HG03469 (cell line): ENCODE measurements at regions not wholly inside any gene's neighbourhood (a gene's known extent, or its start where the extent isn't known, plus 50 kb on each side); places are given as distances from the start of the nearest gene placed in this dataset.
"Not testable (repeated sequence)": the region's sequence is repeated elsewhere in the genome, so short reads cannot be mapped to it uniquely, and the experiment has no call there.

Source experiments
- ATAC-seq: cut with Tn5 transposase; IDR thresholded peaks from one replicate; pipeline ENCODE4 v1.9.1; 2021; ENCODE audit warnings: mild to moderate bottlenecking, moderate library complexity, moderate number of reproducible peaks; ENCODE audit not compliant: unreplicated experiment

DNA sequence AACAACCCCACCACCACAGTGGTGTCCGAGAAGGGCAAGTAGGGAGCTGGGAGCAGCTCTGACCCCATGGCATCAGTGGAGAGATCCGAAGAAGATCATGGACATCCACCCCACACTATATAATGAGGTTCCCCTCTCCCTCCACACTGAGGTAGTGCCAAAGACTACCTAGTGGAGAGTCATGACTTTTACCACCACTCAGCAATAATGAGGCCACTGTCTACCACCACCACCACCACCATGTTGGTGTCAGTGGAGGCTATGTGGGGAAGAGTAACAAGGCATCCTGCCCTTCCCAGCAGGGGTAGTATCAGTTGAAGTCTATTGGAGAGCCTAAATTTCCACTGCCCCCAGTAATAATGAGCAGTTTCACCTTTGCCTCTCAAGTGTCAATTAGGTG is 321.7 kb upstream of the ZC3H15 start:
- no peak for ATAC-seq

DNA sequence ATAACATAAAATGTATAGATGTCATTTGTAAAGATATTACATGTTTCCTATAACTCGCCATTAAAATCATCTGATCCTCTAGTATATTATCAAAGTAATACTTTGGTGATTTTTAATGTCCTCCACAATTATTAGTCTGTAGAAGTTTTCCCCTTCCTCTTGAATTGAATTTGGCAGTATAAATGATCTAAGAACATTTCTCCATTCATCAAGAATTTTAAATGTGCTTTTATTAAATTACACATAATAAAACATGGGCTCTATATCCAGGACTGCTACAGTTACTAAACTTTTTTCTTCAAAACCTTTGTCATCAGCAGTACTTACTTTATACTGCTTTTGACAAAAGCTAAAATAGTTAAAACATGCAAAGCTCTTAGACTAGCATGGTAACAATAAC is 315.4 kb upstream of the ZC3H15 start:
- ATAC-seq, result no peak

DNA sequence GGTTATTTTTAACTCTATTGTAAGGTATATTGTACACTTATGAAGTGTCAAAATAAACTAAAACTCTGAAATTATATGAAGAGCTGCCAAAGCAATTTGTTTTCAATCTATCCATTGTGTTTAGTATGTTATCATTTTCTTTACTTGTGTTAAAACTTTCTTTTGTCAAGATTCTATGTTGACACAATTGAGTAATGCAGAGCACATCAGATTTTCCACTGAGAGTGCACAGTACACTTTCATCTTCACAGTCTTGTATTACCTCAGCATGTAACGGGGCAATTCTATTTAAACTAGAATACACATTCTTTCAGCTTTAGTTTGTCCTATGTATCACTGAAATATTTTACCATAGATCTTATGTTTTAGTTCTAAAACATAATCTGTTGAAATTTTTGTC is 304.4 kb upstream of the ZC3H15 start:
- no peak for ATAC-seq

DNA sequence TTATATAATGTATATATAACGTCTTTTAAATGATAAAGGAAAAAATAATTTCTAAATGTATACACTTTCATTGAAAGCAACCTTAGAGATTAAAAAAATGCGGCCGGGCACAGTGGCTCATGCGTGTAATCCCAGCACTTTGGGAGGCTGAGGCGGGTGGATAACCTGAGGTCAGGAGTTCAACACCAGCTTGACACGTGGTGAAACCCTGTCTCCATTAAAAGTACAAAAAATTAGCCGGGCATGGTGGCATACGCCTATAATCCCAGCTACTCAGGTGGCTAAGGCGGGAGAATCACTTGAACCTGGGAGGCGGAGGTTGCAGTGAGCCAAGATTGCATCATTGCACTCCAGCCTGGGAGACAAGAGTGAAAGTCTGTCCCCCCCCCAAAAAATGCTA is 303.7 kb upstream of the ZC3H15 start:
- not testable (repeated sequence) for ATAC-seq

DNA sequence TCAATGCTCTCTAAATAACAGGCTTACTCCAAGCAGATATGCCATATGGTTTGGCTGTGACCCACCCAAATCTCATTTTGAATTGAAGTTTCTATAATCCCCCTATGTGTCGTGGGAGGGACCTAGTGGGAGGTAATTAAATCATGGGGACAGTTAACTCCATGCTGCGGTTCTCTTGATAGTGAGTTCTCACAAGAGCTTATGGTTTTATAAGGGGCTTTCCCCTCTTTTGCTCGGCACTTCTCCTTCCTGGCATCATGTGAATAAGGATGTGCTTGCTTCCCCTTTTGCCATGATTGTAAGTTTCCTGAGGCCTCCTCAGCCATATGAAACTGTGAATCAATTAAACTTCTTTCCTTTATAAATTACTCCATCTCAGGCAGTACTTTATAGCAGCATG is 302.7 kb upstream of the ZC3H15 start:
- no peak for ATAC-seq

DNA sequence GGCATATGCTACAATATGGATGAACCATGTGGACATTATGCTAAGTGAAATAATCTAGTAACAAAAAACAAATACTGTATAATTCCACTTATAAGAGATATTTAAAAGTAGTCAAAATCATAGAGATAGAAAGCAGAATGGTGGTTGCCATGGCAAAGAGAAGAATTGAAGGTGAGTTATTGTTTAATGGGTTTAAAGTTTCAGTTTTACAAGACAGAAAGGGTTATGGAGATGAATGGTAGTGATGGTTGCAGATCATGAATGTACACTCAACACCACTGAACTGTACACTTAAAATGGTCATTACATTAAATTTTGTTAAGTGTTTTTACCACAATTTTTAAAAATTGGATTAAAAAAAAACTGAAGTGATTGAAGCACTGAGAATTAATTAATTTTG is 298.2 kb upstream of the ZC3H15 start:
- no peak for ATAC-seq

DNA sequence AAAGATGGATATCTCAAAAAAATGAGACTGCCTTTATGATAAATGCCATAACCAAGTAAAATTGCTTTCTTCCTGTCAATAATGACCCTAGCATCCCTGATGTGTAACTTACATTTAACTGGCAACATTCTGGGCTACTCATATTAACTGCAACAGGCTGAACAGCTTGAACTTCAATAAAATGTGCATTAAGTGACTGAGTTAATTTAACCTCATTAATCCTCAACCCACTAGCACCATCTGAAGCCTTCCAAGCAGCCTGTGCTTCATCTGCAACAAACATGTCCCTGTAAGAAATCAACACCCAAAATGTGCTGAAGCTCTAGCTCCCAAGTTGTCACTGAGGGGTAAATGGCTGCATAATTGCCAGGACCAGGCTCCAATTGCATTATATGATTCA is 296.2 kb upstream of the ZC3H15 start:
- ATAC-seq, result no peak

DNA sequence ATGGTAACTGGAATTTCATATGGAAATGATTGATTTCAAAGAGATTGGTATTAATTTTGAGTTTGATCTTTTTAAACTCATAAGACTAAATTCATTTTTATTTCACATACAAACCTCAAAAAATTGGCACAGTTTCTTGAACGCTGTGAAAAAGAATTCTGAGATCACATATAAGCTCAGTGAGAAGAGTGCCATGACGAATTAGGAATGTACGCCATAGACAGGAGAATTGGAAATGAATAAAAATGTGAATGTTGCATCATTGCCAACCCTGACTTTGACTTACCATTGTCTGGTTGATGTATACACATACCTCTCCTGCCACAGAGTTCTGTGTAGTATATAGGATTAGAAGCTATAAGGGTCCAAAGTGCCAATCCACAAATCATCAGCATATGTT is 290.4 kb upstream of the ZC3H15 start:
- ATAC-seq, result no peak

DNA sequence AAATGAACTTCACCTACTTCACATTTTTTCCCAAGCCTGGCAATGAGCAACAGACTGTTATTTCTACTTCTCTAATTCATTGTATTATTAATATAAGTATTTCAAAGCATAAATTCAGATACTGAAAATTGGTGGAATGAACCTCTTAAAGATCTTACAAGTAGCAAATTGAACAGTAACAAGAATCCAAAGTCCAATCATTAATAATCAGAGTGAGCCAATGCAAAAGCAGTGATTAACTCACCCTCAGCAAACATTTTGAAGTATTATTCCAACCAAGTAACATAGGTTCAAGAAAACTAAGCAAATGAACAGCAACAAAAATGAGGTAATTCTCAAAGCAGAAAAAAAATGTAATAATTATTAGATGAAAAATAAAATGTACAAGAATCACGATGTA is 288.1 kb upstream of the ZC3H15 start:
- no peak for ATAC-seq

DNA sequence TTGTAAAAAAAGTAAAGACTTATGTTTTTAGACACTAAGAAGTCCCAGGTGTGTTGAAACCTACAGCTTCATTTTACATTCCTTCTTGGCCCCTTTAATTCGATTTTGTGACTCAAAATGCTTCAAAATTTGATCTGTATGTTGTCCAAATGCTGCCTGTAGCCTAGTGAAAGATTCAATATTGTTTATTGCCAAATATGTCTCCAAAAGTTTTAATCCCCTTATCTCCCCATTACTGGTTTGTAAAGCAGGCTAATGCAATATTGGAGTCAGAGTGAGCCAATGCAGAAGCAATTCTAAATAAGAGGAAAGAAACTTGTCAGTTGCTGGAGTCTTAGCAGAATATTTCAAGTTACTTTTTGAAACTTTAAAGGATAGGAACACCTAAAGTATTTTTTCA is 287.0 kb upstream of the ZC3H15 start:
- ATAC-seq, result no peak

DNA sequence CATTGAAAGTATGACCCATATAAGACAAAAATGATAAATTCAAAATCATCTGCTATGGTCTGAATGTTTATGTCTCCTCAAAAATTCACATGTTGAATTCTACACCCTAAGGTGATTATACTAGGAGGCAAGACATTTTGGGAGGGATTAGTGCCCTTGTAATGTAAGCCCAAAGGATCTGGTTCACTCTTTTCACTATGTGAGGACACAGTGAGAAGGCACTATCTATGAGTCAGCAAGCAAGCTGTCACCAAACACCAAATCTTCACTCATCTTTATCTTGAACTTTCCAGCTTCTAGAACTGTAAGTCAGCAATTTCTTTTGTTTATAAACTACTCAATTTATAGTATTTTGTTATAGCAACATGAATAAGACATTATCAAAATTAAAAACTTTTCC is 284.7 kb upstream of the ZC3H15 start:
- ATAC-seq, result no peak

DNA sequence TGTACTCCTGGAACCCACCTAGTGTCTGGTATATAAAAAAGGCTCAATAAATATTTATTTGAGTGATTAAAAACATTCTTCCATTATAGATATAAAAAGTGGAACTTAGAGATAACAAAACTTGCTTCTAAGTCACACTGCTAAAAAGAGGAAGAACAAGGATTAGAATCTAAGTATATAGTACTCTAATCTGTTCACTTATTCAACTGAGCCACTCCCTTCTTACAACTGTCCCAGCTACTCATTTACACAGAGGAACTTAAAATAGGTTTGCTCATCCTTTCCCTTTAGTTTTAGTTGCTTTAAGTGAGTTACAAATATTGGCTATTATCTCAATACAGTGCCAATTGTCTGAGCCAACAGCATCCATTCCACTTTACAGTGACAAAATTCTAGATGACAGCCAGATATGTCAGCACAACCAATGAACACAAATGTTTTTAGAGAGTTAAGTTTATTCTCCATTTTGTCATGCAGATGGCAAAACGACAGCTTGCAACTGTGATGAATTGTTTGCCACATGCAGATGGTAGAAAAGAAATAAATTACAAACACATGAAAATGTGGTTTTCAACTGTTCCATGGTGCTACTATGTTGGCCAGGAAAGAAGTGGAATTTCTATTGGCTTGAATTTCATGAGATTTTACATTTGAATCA is 280.7 kb upstream of the ZC3H15 start:
- no peak for ATAC-seq

DNA sequence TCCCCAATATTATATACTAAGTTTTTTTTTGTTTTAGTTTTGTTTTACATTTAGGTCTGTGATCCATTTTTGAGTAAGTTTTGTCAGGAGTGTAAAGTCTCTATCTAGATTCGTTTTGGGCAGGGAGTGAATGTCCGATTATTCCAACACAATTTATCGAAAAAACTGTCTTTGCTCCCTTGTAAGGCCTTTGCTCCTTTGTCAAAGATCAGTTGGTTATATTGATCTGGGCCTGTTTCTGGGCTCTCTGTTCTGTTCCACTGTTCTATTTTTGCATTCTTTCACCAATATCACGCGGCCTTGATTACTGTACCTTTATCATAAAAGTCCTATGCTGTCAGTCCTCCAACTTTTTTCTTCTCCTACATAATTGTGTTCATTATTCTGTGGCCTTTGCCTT is 276.5 kb upstream of the ZC3H15 start:
- no peak for ATAC-seq

DNA sequence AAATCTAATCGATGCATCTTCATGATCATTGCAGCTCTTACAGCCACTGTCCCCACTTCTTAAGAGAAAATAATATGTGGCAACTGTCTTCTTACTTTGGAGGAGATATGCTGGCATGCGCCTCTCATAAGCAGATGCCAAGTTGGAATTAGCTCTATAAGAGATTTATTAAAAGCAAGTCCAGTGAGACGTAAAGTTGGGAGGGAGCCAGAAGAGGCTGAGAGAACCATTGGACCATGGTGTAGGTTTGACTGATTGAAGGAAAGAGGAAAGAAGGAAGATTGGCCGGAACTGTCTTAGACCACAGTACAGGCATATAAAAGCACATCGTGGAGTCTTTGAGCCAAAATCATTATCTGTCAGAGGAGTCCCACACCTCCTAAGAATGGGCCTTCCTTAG is 265.7 kb upstream of the ZC3H15 start:
- ATAC-seq, result no peak

DNA sequence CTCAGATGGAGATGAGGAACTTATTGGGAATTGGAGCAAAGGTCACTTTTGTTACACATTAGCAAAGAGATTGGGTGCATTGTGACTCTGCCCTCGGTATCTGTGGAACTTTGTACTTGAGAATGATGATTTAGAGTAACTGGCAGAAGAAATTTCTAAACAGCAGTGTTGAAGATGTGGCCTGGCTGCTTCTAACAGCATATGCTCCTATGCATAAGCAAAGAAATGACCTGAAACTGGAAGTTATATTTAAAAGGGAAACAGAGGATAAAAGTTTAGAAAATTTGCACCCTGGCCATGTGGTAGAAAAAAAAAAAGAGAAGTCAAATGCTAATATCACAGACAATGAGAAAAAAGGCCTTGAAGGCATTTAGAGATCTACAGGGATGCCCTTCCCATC is 256.8 kb upstream of the ZC3H15 start:
- ATAC-seq, result no peak

DNA sequence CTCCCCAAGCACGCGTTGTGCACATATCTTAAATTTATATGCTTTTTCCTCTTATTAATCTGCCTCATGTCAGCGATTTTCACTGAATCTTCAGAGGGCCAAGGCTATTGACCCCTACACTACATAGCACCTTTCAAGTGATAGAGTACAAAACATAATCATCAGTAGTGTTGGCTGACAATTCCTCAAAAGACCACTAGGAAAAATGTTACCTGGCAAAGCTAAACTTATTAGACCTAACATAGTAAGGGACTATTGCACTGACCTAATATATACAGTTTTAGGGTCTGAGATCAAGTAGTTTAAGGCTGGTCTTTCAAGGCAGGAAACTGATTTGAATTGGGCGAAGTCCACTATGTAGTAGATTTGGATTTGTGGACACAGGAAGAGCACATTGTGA is 244.2 kb upstream of the ZC3H15 start:
- ATAC-seq, result no peak

DNA sequence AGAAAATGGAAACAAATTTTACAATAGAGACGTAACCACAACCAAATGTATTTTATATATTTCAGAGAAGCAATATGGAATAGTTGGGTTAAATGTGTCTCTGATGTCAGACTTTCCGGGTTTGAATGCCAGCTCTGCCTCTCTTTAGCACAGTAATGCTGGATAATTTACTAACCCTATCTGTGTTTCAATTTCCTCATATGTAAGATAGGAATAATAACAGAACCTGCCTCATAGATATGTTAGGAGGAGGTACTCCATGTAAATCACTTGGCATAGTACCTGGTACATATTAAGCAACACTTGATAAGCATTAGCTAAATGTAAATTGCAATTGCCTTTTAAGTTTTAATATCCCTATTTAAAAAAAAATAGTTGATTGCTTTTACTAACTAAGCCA is 231.3 kb upstream of the ZC3H15 start:
- ATAC-seq, result no peak

DNA sequence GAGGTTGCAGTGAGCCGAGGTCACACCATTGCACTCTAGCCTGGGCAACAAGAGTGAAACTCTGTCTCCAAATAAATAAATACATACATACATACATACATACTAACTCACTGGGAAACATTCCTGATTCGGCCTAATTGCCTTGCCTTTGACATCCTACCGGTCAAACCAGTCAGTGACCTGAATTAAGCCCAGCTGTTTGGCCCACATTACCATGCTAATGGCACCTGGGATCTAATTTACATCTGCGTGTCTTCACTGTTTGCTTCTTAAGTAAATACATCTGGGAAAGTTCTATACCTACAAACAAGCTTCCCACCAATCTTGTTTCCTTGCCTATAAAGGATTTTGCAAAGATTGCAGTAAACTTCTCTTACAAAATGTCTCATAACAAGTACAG is 230.2 kb upstream of the ZC3H15 start:
- ATAC-seq, result no peak

DNA sequence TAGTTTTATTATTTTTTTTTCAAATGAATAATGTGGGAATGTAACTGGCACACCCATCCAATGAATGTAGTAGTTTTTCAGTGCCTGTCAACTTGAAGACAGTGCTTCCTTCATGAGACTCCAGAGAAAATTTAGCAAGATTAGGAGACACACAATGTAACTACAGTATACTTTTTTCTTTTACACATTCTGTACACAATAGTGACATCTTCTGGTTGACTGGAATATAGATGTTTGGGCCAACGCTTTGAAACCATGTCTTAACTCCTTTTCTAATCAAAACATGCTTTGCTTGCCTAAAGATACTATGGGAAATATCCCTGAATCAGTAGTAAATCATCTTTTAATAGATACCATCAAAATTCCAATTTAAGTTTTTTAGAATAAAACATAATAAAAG is 229.5 kb upstream of the ZC3H15 start:
- ATAC-seq, result peak; percentile 89

DNA sequence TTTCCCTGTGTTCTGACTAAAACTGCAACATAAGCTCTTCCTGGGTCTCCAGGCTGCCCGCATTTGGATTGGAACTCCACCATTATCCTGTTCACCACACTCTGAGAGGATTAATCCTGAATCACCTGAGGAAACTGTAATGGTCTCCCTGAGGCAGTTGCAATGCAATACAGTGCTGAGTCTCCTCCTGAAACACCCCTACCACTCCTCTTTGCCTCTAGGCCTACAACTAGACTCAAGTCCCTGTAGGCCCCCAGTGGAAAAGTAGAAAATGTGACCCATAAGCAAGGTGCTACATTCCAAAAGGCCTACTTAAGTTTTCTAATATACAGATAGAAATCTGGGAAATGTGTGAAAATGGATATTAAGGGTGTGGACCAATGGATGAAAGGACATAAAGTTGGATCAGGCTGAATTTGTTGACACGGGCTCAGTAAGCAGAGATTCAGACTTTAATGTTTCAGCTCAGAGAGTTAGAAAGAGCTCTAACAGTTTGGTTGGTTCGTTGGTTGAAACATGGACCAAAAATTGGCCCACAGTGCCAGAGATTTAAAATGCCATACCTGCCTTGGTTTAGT is 222.3 kb upstream of the ZC3H15 start:
- no peak for ATAC-seq

DNA sequence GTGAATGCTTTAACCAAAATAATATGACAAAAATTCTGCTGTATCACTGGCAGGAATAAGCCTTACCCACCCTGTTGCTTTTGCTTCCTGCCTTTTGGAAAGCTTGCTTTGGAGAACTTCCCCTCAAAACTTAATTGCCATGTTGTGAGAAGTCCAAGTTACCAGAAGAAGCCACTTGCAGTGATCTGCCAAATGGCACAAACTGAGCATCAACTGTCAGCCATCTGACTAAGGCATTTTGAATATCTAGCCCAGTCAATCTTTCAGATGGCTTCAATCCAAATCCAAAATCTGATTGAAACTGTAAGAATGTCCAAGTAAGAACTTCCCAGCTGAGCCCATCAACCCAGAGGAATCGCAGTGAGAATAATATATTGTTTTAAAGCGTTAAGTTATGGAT is 216.5 kb upstream of the ZC3H15 start:
- no peak for ATAC-seq

DNA sequence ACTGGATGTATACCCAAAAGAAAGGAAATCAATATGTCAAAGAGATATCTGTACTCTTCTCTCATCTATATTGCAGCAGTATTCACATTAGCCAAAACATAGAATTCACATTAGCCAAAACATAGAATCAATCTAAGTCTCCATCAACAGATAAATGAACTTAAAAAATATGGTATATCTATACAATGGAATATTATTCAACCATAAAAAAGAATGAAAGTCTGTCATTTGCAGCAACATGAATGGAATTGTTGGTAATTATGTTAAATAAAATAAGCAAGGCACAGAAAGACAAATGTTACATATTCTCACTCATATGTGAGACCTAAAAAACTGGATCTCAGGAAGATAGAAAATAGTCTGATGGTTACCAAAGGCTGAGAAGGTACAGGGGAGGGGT is 212.1 kb upstream of the ZC3H15 start:
- no peak for ATAC-seq

DNA sequence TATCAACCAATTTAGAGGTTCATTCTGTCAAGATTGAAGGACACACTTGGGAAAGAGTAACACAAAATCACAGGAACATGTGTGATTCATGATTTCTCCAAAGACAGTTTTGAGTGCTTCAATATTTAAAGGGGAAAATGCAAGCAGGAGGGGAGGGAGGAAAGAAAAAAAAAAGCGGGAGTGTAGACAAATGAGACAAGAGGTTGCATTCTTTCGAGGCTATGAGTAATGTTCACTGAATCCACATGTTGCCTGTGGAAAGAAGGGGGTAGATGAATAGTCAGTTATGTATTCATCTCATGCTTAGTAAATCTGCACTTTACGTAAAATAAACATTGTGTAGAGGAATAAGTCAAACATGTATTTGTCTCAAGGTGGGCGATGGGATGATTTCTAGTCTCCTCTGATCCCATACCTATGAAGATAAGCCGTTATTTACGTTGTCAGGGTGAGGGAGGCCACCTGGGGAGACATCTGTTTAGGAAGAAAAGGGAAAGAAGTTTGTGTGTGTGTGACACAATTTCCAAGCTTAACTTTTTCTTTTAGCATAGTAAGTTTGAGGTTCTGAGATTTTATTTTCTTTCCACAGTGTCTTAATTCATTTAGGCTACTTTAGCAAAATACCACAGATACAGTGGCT is 211.0 kb upstream of the ZC3H15 start:
- ATAC-seq, result no peak
